NT2/D1 (cell line): ENCODE measurements at regions not wholly inside any gene's neighbourhood (a gene's known extent, or its start where the extent isn't known, plus 50 kb on each side); places are given as distances from the start of the nearest gene placed in this dataset.

Source experiments
- SUZ12 ChIP-seq: IDR thresholded peaks from 2 replicates; pipeline ENCODE4 v1.6.1; 2011; ENCODE audit not compliant: insufficient read length, insufficient read depth; ENCODE audit errors: extremely low read depth
- YY1 ChIP-seq: IDR thresholded peaks from 2 replicates; pipeline ENCODE4 v1.6.1; 2011; ENCODE audit not compliant: insufficient read length, insufficient read depth
- ZNF274 ChIP-seq: IDR thresholded peaks from 2 replicates; pipeline ENCODE4 v1.6.1; 2011; ENCODE audit warnings: mild to moderate bottlenecking, low read depth, low read length

DNA sequence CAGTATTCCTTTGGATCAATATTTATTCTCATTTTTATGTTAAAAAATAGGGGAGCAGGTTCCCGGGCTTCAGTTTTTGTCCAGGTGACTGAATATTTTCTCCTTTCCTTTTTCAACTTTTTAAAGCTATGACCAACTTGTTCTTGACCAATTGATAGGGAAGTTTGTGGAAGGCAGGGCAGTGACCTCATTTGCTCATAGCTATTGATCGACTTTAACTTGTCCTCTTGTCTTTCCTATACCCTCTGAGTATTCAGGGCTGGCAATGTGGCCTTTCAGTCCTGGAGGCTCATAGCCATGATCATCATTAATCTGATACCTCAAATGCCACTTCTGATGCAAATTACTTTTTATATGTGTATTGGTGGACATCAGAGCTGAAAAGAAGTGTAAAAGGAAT, 448.8 kb downstream of the KIF16B start:
- no peak for TF ChIP-seq SUZ12
- no peak for TF ChIP-seq ZNF274
- TF ChIP-seq YY1 = no peak
